GM10266 (cell line): ENCODE measurements at regions not wholly inside any gene's neighbourhood (a gene's known extent, or its start where the extent isn't known, plus 50 kb on each side); places are given as distances from the start of the nearest gene placed in this dataset.

ENCODE experiments used
- DNase-seq: peaks from one replicate; pipeline ENCODE4 v3.0.0; 2012; ENCODE audit errors: extremely low spot score
- TF ChIP-seq, protein P1 (sequence below): IDR thresholded peaks from 2 replicates; pipeline ENCODE4 v1.5.1; 2012; ENCODE audit warnings: mild to moderate bottlenecking, low read depth; ENCODE audit not compliant: control insufficient read depth, insufficient read depth; ENCODE audit errors: missing control alignments

DNA sequence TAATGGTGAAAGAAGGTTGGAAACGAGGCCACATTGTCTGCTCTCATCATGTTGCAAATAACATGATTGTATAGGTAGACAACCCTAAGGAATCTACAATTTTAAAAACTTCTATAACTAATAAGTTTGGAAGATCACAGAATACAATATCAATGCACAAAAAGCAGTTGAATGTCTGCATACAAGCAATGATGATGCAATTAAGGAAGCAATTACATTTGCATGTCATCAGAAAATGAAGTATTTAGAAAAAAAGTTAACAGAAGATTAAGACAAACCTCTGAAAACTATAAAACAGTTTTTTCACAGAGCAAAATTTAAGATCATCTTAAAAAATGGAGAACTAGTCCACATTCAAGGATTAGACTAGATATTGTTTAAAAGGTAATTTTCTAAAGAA lies 181.1 kb downstream of the METTL4 start:
- no peak for DNase-seq
- TF ChIP-seq, protein P1, sequence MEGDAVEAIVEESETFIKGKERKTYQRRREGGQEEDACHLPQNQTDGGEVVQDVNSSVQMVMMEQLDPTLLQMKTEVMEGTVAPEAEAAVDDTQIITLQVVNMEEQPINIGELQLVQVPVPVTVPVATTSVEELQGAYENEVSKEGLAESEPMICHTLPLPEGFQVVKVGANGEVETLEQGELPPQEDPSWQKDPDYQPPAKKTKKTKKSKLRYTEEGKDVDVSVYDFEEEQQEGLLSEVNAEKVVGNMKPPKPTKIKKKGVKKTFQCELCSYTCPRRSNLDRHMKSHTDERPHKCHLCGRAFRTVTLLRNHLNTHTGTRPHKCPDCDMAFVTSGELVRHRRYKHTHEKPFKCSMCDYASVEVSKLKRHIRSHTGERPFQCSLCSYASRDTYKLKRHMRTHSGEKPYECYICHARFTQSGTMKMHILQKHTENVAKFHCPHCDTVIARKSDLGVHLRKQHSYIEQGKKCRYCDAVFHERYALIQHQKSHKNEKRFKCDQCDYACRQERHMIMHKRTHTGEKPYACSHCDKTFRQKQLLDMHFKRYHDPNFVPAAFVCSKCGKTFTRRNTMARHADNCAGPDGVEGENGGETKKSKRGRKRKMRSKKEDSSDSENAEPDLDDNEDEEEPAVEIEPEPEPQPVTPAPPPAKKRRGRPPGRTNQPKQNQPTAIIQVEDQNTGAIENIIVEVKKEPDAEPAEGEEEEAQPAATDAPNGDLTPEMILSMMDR, result no peak

DNA sequence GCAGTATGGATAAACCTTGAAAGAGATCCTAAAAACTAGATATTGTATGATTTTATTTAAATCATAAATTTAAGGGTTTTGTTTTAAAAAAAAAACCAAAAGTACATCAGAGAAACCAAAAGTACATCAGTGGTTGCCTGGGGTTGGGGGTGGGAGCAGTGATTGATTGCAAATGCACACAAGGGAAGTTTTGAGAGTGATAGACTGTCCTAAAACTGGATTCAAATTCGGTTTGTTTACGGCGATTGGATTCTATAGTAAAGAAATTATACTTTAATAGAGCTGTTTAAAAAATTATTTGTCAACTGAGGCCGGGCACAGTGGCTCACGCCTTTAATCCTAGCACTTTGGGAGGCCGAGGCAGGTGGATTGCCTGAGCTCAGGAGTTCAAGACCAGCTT lies 179.8 kb downstream of the METTL4 start:
- DNase-seq, result no peak
- TF ChIP-seq, protein P1, result no peak

DNA sequence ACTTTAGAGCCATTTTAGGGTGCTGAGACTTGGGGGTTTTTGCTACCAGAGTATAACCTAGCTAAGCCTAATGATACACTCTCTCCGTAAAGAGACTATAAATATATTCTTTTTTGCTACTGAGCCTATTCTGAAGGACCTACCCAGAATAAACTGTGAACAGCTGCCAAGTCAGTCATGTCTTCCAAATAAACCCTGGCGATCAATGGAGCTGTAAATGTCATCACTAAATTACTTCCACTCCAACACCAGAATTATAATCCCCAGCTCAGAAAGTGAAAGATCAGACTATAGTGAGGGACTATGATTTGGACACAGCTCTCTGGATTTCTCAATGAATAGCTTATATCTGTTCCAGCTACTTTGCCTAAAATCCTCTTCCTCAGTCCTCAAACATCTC lies 178.9 kb downstream of the METTL4 start:
- no peak for DNase-seq
- TF ChIP-seq, protein P1, result no peak

DNA sequence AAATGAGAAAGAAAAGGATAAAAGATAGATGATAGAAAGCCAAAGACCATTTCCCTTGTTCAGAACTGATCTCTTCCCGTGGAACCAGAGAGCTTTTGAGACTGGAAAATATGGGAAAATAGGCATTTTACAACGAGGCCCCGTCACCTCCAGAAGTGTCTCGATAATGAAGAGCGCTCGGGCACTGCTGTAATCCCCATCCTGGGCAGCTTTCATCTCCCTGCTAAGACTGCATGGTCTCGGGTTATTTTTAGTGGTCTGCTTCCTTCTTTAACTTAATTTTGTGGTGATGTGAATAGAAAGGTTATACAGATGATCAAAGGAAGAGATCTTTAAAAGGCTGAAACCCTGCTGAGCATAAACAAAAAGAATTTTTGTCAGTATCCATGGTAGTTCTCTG lies 176.6 kb downstream of the METTL4 start:
- DNase-seq, result no peak
- TF ChIP-seq, protein P1, result no peak

DNA sequence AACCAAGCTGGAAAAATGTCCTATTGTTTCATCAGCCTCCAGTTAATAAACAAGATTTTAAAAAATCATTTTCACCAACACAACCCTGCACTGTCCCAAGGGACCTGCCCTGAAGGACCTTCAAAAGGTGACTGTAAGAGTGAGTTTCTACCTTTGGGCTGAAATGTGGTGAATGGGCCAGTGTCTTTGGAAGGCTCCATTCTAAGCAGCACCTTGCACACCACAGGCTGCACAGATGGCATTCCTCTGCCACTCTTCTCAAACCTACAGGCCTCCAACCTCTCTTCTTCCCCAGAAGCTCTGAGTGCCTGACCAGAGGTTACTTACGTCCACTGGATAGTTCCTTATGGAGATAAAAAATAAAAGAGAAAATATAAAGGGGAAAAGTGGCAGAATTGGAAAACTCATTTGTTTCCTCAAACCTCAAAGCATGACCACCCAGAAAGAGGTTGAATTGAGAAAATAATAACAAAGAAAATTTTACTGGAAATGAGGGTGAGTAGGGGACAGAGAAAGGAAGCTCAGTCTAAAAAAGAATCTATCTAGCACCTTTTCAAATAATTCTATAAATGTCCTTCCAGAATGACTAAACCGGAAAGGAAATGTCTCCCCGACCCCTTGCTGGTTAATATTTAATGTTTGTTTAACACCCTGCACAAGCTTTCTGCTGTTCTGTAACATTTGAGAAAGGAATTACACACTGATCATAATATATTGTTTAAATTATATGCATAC lies 175.7 kb downstream of the METTL4 start:
- no peak for DNase-seq
- TF ChIP-seq, protein P1, result no peak

DNA sequence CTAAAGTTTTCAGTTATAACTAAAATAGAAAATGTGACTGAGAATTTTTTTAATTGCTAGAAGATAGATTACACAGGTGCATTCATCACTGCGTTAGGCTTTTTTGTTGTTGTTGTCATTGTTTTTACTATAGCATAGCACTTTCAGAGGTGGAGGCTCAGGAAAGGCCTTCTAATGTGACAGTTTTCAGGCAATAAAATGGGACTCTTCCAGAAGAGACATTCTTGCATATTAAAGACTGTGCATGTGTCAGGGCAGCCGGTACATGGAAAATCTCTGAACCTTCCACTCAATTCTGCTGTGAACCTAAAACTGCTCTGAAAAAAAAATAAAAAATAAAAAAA lies 175.2 kb downstream of the METTL4 start:
- DNase-seq, result no peak
- TF ChIP-seq, protein P1, result no peak

DNA sequence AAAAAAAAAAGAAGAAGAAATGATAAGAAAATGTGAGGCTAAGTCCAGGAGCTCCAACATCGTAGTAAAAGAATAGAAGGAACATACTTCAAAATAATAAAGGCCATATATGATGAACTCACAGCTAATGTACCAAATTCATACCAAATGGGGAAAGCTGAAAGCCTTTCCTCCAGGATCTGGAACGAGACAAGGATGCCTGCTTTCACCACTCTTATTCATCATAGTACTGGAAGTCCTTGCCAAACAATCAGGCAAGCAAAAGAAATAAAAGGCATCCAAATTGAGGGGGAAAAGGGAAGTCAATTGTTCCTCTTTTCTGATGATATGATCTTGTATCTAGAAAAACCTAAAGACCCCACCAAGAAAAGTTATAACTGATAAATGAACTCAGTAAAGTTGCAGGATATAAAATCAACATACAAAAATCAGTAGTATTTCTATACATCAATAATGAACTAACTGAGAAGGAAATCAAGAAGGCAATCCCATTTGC lies 170.6 kb downstream of the METTL4 start:
- DNase-seq, result no peak
- TF ChIP-seq, protein P1, result no peak
